Forelimb muscle (tissue), 1 donor: ENCODE measurements at regions not wholly inside any gene's neighbourhood (a gene's known extent, or its start where the extent isn't known, plus 50 kb on each side); places are given as distances from the start of the nearest gene placed in this dataset.
"Not testable (repeated sequence)": the region's sequence is repeated elsewhere in the genome, so short reads cannot be mapped to it uniquely, and the experiment has no call there.

ENCODE experiments used
- DNase-seq: peaks from one replicate; pipeline ENCODE4 v3.0.0-alpha.2; 2013; ENCODE audit warnings: low read depth

- no peak for DNase-seq
Measured at GRCh38 chr7:110373859-110374258, 717.1 kb upstream of the LRRN3 start.

- no peak for DNase-seq
Measured at GRCh38 chr7:110375068-110375467, 715.9 kb upstream of the LRRN3 start.

GRCh38 chr7:110382736-110383135, 708.2 kb upstream of the LRRN3 start:
- DNase-seq, result no peak

- no peak for DNase-seq
Measured at GRCh38 chr7:110386006-110386405, 704.9 kb upstream of the LRRN3 start.

GRCh38 chr7:110386913-110387312, 704.0 kb upstream of the LRRN3 start:
- no peak for DNase-seq

GRCh38 chr7:110387689-110388088, 703.2 kb upstream of the LRRN3 start:
- no peak for DNase-seq

- no peak for DNase-seq
Measured at GRCh38 chr7:110388457-110388856, 702.5 kb upstream of the LRRN3 start.

GRCh38 chr7:110396021-110396420, 694.9 kb upstream of the LRRN3 start:
- DNase-seq, result peak; percentile 16

- DNase-seq, result no peak
Measured at GRCh38 chr7:110397927-110398660, 692.8 kb upstream of the LRRN3 start.

- no peak for DNase-seq
Measured at GRCh38 chr7:110399421-110399820, 691.5 kb upstream of the LRRN3 start.

GRCh38 chr7:110400411-110400810, 690.5 kb upstream of the LRRN3 start:
- DNase-seq, result peak; percentile 9

GRCh38 chr7:110407242-110407641, 683.7 kb upstream of the LRRN3 start:
- DNase-seq, result no peak

GRCh38 chr7:110407706-110408105, 683.2 kb upstream of the LRRN3 start:
- no peak for DNase-seq

GRCh38 chr7:110412614-110413013, 678.3 kb upstream of the LRRN3 start:
- no peak for DNase-seq

GRCh38 chr7:110413038-110413437, 677.9 kb upstream of the LRRN3 start:
- no peak for DNase-seq

- no peak for DNase-seq
Measured at GRCh38 chr7:110417611-110418010, 673.3 kb upstream of the LRRN3 start.

- DNase-seq, result no peak
Measured at GRCh38 chr7:110418659-110419280, 672.2 kb upstream of the LRRN3 start.

- DNase-seq, result no peak
Measured at GRCh38 chr7:110420788-110421187, 670.1 kb upstream of the LRRN3 start.

- no peak for DNase-seq
Measured at GRCh38 chr7:110421490-110422241, 669.3 kb upstream of the LRRN3 start.

GRCh38 chr7:110432061-110432553, 658.8 kb upstream of the LRRN3 start:
- DNase-seq, result no peak

- DNase-seq, result not testable (repeated sequence)
Measured at GRCh38 chr7:110438926-110439325, 652.0 kb upstream of the LRRN3 start.

GRCh38 chr7:110442381-110442837, 648.5 kb upstream of the LRRN3 start:
- no peak for DNase-seq

GRCh38 chr7:110446658-110447057, 644.3 kb upstream of the LRRN3 start:
- no peak for DNase-seq
